NCI-H146 (cell line): ENCODE measurements at regions not wholly inside any gene's neighbourhood (a gene's known extent, or its start where the extent isn't known, plus 50 kb on each side); places are given as distances from the start of the nearest gene placed in this dataset.
"Not testable (repeated sequence)": the region's sequence is repeated elsewhere in the genome, so short reads cannot be mapped to it uniquely, and the experiment has no call there.

Experiments
- DNase-seq: peaks from one replicate; lab custom pipeline; 2025; lab: John Stamatoyannopoulos, UW

DNA sequence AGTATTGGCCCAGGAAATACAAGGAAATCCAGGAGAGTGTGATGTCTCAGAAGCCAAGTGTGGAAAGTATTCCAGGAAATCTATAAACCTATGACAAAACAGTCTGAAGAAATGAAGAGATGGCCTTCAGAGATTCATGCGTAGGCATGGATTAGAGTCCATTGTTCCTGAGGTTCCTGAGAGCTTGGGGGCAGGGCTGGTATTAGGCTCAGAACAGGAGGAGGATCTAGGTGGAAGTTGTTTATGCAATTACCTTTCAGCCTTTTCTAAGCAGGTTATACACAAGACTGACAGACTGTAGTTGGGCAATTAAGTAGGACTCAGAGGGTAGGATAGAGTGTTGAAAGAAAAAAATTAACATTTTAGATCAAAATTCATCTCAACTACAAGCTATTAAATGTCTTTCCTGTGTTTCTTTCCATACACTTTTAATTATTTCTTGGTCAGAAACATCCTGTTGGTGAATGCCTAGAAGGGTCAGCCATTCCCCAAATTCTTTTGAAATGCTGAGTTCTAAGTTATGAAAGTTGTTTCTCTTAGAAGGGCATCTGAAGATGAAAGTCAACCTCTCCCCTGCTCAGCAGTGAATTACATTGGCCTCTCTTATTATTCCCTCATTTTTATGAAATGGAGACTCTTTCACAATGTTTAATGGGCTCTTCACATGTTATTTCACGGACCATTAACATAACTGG is 201.2 kb upstream of the MYLIP start:
- no peak for DNase-seq

GRCh38 chr6:15926256-15926655 is 202.6 kb upstream of the MYLIP start:
- DNase-seq: no peak

DNA sequence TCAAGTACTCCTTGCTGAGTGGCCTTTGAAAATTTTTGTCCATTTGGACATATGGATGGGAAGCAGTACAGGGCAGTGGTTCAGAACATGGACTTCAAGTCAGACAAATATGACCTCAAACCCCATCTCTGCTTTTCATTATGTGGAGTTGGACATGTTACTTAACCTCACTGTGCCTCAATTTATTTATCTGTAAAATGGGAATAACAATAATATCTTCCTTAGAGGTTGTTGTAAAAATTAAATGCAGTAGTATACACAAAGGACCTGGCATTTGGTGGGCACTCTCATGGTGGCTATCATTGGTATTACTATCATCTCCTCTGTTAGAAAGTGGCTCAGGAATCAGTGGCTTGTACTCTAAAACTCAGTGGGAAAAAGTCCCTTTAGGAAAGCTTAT is 204.0 kb upstream of the MYLIP start:
- DNase-seq: no peak

GRCh38 chr6:15922510-15923250 is 206.2 kb upstream of the MYLIP start:
- no peak for DNase-seq

- DNase-seq: no peak
Observed at GRCh38 chr6:15921243-15921642, 207.6 kb upstream of the MYLIP start.

DNA sequence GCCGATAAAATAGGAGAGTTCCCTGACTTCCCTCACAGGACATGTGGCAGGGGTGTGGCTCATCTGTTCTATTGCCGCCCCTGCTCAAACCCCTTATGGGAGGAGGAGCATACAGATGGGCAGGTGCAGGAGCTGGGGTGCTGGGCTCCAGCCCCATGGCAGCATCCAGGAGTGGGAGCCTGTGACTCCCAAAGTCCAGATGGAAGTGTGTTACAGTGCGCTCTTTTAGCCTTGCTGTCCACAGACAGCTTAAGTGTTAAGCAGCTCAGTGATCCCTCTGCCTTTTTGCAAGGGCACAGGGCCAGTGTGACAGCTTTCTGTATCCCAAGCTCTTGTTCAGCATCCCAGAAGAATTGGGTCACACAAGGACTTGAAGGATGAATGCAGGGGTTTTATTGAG is 212.3 kb upstream of the MYLIP start:
- DNase-seq: no peak

DNA sequence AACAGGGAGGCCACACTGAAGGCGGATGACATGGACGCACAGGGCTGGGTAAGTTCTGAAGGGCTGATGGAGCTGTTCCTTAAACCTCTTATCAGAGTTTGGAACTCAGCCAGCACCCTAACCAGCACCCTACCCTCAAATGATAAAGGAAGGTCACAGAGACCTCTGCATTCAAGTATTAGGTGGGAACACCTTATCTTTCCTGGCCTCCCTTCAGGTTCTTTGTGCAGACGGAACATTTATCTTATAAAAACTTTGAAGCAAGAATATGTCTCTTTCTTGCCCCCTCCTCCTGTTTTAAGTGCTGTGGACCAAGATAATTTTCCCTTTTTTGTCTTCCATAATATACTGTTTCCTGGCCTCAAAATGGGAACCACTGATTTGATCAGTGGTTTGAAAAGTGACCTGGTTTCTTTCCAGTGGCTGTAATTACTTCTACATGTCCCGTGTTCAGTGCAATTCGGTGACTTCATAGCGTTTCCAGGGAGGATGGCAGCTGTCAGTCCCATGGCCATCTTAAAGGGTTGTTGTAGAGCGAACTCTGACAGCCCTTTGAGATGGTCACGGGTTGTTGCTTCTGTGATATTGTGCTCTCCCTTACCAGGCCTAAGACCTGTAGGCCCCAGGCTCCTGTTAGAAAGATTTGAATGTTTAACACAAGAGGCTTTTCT is 213.2 kb upstream of the MYLIP start:
- no peak for DNase-seq

DNA sequence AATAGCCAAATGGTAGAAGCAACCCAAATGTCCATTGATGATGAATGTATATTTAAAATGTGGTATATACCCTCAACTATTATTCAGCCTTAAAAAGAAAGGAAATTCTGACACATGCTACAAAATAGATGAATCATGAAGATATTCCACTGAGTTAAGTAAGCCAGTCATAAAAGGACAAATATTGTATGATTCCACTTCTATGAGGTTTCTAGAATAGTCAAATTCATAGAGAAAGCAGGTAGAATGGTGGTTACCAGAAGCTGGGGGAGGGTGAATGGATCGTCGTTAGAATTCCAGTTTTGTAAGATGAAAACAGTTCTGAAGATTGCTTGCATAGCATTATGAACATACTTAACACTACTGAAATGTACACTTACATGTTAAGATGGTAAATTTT is 214.3 kb upstream of the MYLIP start:
- DNase-seq: no peak

- no peak for DNase-seq
Observed at GRCh38 chr6:15913573-15913972, 215.3 kb upstream of the MYLIP start.

DNA sequence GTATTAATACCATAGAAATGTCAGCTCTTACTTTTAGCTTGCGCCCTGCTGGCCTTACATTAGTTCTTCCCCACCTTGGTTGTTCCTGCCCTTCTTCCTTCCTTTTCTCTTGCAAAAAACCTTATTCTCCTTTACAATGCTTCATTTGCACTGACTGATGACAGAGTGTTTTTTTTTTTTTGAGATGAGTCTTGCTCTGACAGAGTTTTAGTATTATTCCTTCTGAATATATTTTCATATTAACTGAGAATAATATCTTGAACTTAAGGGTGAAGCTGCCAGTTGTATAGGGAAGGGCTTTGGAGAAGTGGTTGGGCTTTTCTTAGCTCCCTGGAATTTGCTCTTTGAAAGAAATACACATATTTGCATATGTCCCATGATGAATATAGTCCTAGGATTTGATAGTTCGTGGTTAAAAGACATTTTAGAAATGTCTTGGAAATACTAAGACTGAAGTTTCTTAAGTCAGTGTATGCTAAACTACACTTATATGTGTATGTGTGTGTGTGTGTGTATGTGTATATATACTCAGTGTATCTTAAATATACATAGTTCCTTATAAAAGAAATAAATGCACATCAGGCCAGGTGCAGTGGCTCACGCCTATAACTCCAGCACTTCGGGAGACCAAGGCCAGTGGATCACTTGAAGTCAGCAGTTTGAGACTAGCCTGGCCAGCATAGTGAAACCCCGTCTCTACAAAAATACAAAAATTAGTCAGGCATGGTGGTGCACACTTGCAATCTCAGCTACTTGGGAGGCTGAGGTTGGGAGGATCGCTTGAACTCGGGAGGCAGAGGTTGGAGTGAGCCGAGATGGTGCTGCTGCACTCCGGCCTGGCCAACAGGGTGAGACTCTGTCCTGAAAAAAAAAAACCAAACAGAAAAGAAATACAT is 216.1 kb upstream of the MYLIP start:
- no peak for DNase-seq

- DNase-seq: no peak
Observed at GRCh38 chr6:15911753-15912504, 217.0 kb upstream of the MYLIP start.

- no peak for DNase-seq
Observed at GRCh38 chr6:15909290-15910070, 219.4 kb upstream of the MYLIP start.

GRCh38 chr6:15908871-15909270 is 220.0 kb upstream of the MYLIP start:
- no peak for DNase-seq

GRCh38 chr6:15907914-15908518 is 220.9 kb upstream of the MYLIP start:
- DNase-seq: peak; percentile 93

DNA sequence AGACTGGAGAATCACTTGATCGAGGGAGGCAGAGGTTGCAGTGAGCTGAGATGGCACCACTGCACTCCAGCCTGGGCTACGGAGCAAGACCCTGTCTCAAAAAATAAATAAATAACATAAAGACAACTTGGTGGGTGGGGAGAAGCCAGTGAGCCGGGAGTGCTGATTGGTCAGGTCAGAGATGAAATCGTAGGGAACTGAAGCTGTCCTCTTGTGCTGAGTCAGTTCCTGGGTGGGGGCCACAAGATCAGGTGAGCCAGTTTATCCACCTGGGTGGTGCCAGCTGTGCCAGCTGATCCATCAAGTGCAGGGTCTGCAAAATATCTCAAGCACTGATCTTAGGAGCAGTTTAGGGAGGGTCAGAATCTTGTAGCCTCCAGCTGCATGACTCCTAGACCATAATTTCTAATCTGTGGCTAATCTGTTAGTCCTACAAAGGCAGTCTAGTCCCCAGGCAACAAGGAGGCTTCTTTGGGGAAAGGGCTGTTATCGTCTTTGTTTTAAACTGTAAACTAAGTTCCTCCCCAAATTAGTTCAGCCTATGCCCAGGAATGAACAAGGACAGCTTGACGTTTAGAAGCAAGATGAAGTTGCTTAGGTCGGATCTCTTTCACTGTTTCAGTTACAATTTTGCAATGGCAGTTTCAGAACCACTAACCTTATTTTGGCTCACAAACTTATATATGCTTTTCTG is 221.5 kb upstream of the MYLIP start:
- not testable (repeated sequence) for DNase-seq

GRCh38 chr6:15906420-15907016 is 222.4 kb upstream of the MYLIP start:
- no peak for DNase-seq

GRCh38 chr6:15905488-15906419 is 223.1 kb upstream of the MYLIP start:
- no peak for DNase-seq
